ENCODE measurements at regions not wholly inside any gene's neighbourhood (a gene's known extent, or its start where the extent isn't known, plus 50 kb on each side); places are given as distances from the start of the nearest gene placed in this dataset.
"Not testable (repeated sequence)": the region's sequence is repeated elsewhere in the genome, so short reads cannot be mapped to it uniquely, and the experiment has no call there.

DNA sequence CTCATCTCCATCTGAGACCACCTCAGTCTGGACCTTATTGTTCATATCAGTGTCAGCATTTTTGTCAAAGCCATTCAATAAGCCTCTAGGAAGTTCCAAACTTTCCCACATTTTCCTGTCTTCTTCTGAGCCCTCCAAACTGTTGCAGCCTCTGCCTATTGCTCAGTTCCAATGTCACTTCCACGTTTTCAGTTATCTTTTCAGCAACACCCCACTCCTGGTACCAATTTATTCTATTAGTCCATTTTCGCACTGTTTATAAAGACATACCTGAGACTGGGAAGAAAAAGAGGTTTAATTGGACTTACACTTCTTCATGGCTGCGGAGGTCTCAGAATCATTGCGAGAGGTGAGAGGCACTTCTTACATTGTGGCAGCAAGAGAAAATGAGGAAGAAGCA lies 339.3 kb downstream of the TLL1 start:
- TF ChIP-seq, protein P1, sequence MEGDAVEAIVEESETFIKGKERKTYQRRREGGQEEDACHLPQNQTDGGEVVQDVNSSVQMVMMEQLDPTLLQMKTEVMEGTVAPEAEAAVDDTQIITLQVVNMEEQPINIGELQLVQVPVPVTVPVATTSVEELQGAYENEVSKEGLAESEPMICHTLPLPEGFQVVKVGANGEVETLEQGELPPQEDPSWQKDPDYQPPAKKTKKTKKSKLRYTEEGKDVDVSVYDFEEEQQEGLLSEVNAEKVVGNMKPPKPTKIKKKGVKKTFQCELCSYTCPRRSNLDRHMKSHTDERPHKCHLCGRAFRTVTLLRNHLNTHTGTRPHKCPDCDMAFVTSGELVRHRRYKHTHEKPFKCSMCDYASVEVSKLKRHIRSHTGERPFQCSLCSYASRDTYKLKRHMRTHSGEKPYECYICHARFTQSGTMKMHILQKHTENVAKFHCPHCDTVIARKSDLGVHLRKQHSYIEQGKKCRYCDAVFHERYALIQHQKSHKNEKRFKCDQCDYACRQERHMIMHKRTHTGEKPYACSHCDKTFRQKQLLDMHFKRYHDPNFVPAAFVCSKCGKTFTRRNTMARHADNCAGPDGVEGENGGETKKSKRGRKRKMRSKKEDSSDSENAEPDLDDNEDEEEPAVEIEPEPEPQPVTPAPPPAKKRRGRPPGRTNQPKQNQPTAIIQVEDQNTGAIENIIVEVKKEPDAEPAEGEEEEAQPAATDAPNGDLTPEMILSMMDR (IDR thresholded peaks at IDR 0.05; ENCODE audit: insufficient read depth, low read length, poor library complexity, severe bottlenecking) = not testable (repeated sequence)
- not testable (repeated sequence) for TF ChIP-seq EZH2phosphoT487 (conservative IDR thresholded peaks at IDR 0.05; ENCODE audit: low read length)

Measured in SU-DHL-6 (cell line).